NT2/D1 (cell line): ENCODE measurements at regions not wholly inside any gene's neighbourhood (a gene's known extent, or its start where the extent isn't known, plus 50 kb on each side); places are given as distances from the start of the nearest gene placed in this dataset.

Experiments
- YY1 ChIP-seq: IDR thresholded peaks from 2 replicates; pipeline ENCODE4 v1.6.1; 2011; ENCODE audit not compliant: insufficient read length, insufficient read depth
- ZNF274 ChIP-seq: IDR thresholded peaks from 2 replicates; pipeline ENCODE4 v1.6.1; 2011; ENCODE audit warnings: mild to moderate bottlenecking, low read depth, low read length

- TF ChIP-seq YY1, result no peak
- no peak for TF ChIP-seq ZNF274
These were observed 400.4 kb upstream of the LRRTM4 start for GRCh38 chr2:77922567-77922966.
